NCI-H2227 treated with DMSO at 0.1 percent for 48 hours (cell line): ENCODE measurements at regions not wholly inside any gene's neighbourhood (a gene's known extent, or its start where the extent isn't known, plus 50 kb on each side); places are given as distances from the start of the nearest gene placed in this dataset.
"Not testable (repeated sequence)": the region's sequence is repeated elsewhere in the genome, so short reads cannot be mapped to it uniquely, and the experiment has no call there.

ENCODE experiments used
- DNase-seq: peaks from one replicate; lab custom pipeline; 2025; lab: John Stamatoyannopoulos, UW

DNA sequence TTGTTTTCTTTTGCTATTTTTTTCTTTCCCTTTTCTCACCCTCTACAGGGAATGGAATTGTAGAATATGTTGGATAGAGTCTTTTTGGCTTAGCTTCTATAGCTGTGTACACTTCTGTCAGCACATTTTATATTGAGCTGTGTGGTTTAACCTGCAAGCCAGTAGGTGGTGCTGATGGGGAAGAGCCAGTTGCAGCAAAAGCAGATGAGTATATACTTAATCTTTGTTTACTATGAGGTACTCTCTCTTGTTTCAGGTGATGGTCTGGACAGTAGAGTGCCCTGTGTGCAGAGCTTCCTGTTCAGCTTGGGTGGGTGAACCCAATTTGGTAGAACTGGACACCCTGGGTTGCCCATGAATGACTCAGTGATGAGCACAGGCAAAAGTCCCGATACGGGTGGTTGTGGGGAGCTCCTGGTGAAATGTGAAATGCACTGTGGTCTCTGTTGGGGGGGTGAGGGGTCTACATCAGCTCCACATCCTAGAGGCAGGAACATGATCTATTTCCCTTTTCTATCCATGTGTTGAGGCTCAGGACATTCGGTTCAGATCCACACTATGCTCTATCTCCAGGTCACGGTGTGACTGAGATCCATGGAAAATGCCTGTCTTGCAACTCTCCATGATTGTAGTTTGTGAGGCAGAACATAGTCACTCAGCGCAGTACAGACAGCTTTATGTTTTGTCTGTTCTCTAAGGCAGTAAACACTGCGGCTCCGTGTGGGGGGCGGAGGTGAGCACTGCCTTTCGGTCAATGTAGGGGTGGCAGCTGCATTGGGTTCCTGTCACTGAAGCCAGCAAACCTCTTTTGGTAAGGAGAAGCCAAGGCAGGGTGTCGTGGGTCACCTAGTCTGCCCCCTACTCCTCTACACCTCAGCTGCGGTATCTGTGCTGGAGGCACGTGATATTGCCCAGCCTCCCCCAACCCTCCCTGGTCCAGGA lies 353.2 kb downstream of the PRR16 start:
- no peak for DNase-seq

GRCh38 chr5:120818128-120818527 lies 354.0 kb downstream of the PRR16 start:
- no peak for DNase-seq

DNA sequence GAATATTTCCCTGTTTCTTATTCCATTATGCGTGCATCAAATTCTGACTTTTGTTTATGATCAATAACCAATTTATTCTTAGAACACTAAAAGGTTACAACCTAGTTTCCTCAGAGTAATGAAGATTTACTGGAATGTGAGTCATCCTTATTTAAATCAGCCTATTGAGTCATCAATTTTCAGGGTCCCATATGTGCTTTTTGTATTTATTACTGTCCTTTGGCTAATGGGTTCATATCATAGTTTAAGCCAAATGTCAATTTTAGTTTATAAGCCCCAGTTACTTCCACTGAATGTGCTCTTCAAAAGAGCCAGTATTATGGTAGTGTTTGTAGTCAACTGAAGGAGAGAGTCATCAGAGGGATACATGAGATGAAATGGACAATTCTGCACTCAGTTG lies 359.2 kb downstream of the PRR16 start:
- DNase-seq = no peak

DNA sequence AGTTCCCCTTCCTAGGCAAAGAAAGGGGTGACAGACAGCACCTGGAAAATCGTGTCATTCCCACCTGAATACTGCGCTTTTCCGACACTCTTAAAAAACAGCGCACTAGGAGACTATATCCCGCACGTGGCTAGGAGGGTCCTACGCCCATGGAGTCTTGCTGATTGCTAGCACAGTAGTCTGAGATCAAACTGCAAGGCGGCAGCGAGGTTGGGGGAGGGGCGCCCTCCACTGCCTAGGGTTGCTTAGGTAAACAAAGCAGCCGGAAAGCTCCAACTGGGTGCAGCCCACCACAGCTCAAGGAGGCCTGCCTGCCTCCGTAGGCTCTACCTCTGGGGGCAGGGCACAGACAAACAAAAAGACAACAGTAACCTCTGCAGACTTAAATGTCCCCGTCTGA lies 367.5 kb downstream of the PRR16 start:
- DNase-seq = not testable (repeated sequence)

GRCh38 chr5:120841830-120842229 lies 377.7 kb downstream of the PRR16 start:
- DNase-seq = no peak

DNA sequence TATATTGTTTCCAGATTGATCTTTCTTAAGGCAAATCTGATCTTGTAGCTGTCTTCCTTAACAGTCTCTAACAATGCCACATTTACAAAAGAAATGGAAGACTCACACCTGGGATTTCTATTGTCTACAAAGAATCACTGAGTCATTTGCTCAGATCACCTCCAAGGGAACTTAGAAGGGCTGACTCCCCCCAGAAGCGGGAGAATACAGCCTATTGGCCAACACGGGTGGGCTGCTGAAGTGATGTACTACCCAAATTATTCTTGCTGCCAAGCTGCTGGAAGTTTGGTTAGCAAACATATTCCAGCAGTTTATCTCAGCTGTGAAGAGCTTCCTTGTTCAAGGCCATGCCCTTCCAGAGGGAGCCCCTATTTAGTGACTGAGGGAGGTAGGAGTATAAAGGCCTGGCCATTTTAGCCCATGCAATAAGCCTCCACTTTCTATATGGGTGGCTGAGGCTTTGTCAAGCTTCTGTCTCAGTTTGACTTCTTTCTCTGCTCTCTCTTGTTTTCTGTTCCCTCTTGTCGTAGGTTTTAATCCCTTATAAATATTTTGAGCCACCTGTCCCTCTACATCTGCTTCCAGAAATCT lies 379.4 kb downstream of the PRR16 start:
- no peak for DNase-seq

GRCh38 chr5:120848883-120849282 lies 384.8 kb downstream of the PRR16 start:
- DNase-seq = no peak

- DNase-seq = no peak
These were observed 388.2 kb downstream of the PRR16 start for GRCh38 chr5:120852222-120852860.

GRCh38 chr5:120866997-120867396 lies 402.9 kb downstream of the PRR16 start:
- DNase-seq = no peak

GRCh38 chr5:120869831-120870230 lies 405.7 kb downstream of the PRR16 start:
- no peak for DNase-seq

GRCh38 chr5:120872297-120872696 lies 408.2 kb downstream of the PRR16 start:
- no peak for DNase-seq

GRCh38 chr5:120873083-120873482 lies 409.0 kb downstream of the PRR16 start:
- no peak for DNase-seq

GRCh38 chr5:120874081-120874862 lies 410.2 kb downstream of the PRR16 start:
- no peak for DNase-seq

DNA sequence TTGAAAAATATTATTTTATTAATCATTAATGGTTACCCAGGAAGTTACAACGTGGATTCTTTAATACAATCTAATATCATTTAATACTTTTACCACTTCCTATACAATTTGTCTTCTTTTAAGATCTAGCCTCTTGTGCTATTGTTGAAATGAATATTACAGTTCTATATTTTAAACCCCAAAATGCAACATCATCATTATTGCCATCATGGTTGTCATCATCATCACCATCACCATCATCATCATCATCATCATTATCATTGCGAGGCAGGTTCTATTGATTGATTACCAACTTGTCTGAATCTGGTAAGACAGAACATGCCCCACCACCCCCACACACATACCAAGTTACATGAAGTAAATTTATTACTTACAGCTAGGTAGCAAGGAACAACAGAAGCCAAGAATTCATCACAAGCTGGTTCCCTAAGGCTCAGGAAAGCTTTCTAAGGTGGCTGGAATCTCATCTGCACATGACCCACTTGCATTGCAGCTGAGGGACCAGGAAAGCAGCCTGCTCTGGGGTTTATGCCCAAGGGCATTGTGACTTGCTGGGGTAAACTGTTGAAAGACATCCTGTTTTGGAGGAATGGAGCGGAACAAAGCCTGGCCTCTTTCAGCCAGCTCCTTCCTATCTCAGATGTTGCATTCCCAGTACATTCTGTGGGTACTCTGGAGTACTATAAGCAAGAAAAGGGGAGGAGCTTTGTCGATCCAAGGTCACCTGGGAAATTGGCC lies 418.1 kb downstream of the PRR16 start:
- no peak for DNase-seq

GRCh38 chr5:120886351-120886860 lies 422.3 kb downstream of the PRR16 start:
- no peak for DNase-seq

DNA sequence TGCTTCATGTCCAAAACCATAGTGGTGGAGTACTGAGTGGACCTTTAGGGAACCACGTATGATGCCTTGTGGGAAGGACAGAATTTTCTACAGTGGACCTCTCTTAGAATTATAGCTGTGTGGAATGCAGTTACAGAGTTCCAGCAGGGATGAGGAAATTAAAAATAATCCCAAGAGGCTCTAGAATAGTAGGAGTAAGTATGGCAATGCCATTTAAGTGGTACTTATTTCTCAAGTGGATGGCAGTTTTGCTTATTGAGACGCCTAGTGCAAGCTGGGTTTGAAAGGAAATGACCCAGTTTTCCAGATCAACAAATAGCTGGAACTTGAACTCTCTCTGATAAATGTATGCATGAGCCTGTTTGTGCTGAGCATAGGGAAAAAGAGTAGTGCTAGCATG lies 431.6 kb downstream of the PRR16 start:
- no peak for DNase-seq

- no peak for DNase-seq
These were observed 437.1 kb downstream of the PRR16 start for GRCh38 chr5:120901199-120901598.

DNA sequence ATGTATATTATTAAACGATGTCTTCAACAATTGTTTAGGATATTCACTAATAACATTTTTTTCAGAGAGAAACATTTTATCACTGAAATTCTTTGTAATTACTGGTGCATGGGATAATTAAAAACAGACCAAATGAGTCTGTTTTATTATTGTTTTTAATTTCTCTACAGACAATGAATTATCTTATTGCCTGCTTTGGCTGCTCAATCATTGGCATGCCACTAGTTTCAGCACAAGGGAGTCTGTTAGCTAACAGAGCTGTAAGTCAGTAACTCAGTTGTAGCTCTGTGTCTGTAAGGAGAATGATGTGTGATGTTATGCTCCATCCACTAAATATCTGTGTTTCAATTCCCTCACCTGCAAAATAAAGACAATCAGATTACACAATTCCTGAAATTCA lies 443.9 kb downstream of the PRR16 start:
- DNase-seq = no peak

GRCh38 chr5:120910629-120911028 lies 446.5 kb downstream of the PRR16 start:
- no peak for DNase-seq

GRCh38 chr5:120913396-120913795 lies 449.3 kb downstream of the PRR16 start:
- no peak for DNase-seq

- no peak for DNase-seq
These were observed 453.2 kb downstream of the PRR16 start for GRCh38 chr5:120917214-120917758.
